Hepatocyte (in vitro differentiated cells): ENCODE measurements at regions not wholly inside any gene's neighbourhood (a gene's known extent, or its start where the extent isn't known, plus 50 kb on each side); places are given as distances from the start of the nearest gene placed in this dataset.

Source experiments
- DNase-seq: peaks from one replicate; pipeline ENCODE4 v3.0.0-alpha.2; 2016; ENCODE audit warnings: low spot score
- H2AFZ ChIP-seq: fragments of 200-600 bp; sonication (generic); 2 replicates; pipeline ENCODE4 v1.6.0; 2016; ENCODE audit warnings: antibody characterized with exemption, mild to moderate bottlenecking
- H3K27ac ChIP-seq: fragments of 200-600 bp; sonication (generic); 2 replicates; pipeline ENCODE4 v1.5.1; 2016; ENCODE audit warnings: mild to moderate bottlenecking
- H3K27me3 ChIP-seq: fragments of 200-600 bp; sonication (generic); 2 replicates; pipeline ENCODE4 v1.6.1; 2016
- H3K36me3 ChIP-seq: fragments of 200-600 bp; sonication (generic); replicated peaks from 2 replicates; pipeline ENCODE4 v1.5.1; 2016; ENCODE audit warnings: low read depth; ENCODE audit not compliant: insufficient read depth
- H3K4me1 ChIP-seq: fragments of 200-600 bp; sonication (generic); 2 replicates; pipeline ENCODE4 v1.5.1; 2016; ENCODE audit warnings: mild to moderate bottlenecking, moderate library complexity; ENCODE audit not compliant: insufficient read depth
- H3K4me2 ChIP-seq: fragments of 200-600 bp; sonication (generic); 2 replicates; pipeline ENCODE4 v1.6.0; 2016
- H3K4me3 ChIP-seq: fragments of 200-600 bp; sonication (generic); 2 replicates; pipeline ENCODE4 v1.5.1; 2016; ENCODE audit warnings: mild to moderate bottlenecking
- H3K79me2 ChIP-seq: fragments of 200-600 bp; sonication (generic); 2 replicates; pipeline ENCODE4 v1.6.0; 2017; ENCODE audit warnings: mild to moderate bottlenecking
- H3K9me2 ChIP-seq: fragments of 200-600 bp; sonication (generic); replicated peaks from 2 replicates; pipeline ENCODE4 v1.6.0; 2017; ENCODE audit warnings: mild to moderate bottlenecking; ENCODE audit not compliant: insufficient read depth
- H3K9me3 ChIP-seq: fragments of 200-600 bp; sonication (generic); 2 replicates; pipeline ENCODE4 v1.5.1; 2016; ENCODE audit warnings: low read depth, mild to moderate bottlenecking
- H4K20me1 ChIP-seq: fragments of 200-600 bp; sonication (generic); 2 replicates; pipeline ENCODE4 v1.6.0; 2016; ENCODE audit warnings: mild to moderate bottlenecking; ENCODE audit not compliant: insufficient read depth, poor library complexity, severe bottlenecking
- EZH2 ChIP-seq: fragments of 200-600 bp; sonication (generic); IDR thresholded peaks from 2 replicates; pipeline ENCODE4 v1.6.1; 2016; ENCODE audit warnings: antibody characterized with exemption, mild to moderate bottlenecking, borderline replicate concordance
- EZH2phosphoT487 ChIP-seq: fragments of 200-600 bp; sonication (generic); IDR thresholded peaks from one replicate; pipeline ENCODE4 v1.6.1; 2018; ENCODE audit warnings: antibody characterized with exemption, mild to moderate bottlenecking, low read depth, moderate library complexity; ENCODE audit not compliant: unreplicated experiment, severe bottlenecking
- WGBS: methylation state at CpG from one replicate; pipeline ENCODE4 v1.1.6; 2016; ENCODE audit warnings: low lambda C conversion rate; ENCODE audit errors: missing lambda C conversion rate; 5-methylcytosine and 5-hydroxymethylcytosine counted together
- TF ChIP-seq, protein P1 (sequence below): fragments of 200-600 bp; sonication (generic); IDR thresholded peaks from 2 replicates; pipeline ENCODE4 v1.5.1; 2016; ENCODE audit warnings: antibody characterized with exemption, mild to moderate bottlenecking; ENCODE audit not compliant: poor library complexity

DNA sequence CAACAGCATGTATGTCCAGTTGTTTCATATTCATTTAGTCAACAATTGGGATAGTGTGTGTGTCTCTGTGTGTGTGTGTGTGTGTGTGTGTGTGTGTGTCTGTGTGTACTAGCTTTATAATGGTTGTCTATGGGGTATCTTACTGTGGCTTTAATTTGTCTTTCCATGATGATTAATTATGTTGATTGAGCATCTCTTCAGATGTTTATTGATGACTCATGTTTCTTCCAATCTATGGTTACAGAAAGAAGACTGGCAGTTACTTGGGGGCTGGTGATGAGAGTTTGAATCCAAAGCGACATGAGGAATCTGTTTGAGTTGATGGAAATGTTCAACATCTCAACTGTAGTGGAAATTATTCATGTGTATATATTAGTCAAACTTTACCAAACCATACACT lies 440.1 kb downstream of the ZNF385D start:
- Histone ChIP-seq H3K4me3 (no peak overlapping the region), H3K36me3 (no peaks in the 10 kb centered on the region), H2AFZ (no peak overlapping the region), H3K79me2 (no peaks in the 10 kb centered on the region), H3K4me1 (no peaks in the 10 kb centered on the region), H3K9me2 (no peaks in the 10 kb centered on the region), H4K20me1 (no peaks in the 10 kb centered on the region), H3K27me3 (no peaks in the 10 kb centered on the region), H3K4me2 (no peak overlapping the region), H3K9me3 (no peaks in the 10 kb centered on the region), H3K27ac (no peak overlapping the region)
- WGBS: 92% methylated on average over 1 of the region's 1 CpG
- no peak for DNase-seq
- TF ChIP-seq EZH2 (no peak), EZH2phosphoT487 (no peak)
- TF ChIP-seq, protein P1, sequence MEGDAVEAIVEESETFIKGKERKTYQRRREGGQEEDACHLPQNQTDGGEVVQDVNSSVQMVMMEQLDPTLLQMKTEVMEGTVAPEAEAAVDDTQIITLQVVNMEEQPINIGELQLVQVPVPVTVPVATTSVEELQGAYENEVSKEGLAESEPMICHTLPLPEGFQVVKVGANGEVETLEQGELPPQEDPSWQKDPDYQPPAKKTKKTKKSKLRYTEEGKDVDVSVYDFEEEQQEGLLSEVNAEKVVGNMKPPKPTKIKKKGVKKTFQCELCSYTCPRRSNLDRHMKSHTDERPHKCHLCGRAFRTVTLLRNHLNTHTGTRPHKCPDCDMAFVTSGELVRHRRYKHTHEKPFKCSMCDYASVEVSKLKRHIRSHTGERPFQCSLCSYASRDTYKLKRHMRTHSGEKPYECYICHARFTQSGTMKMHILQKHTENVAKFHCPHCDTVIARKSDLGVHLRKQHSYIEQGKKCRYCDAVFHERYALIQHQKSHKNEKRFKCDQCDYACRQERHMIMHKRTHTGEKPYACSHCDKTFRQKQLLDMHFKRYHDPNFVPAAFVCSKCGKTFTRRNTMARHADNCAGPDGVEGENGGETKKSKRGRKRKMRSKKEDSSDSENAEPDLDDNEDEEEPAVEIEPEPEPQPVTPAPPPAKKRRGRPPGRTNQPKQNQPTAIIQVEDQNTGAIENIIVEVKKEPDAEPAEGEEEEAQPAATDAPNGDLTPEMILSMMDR: no peak

GRCh38 chr3:21310161-21310560 lies 440.8 kb downstream of the ZNF385D start:
- Histone ChIP-seq H3K4me3 (no peak overlapping the region), H3K9me3 (no peaks in the 10 kb centered on the region), H2AFZ (no peak overlapping the region), H4K20me1 (no peaks in the 10 kb centered on the region), H3K27ac (no peak overlapping the region), H3K27me3 (no peaks in the 10 kb centered on the region), H3K9me2 (no peaks in the 10 kb centered on the region), H3K36me3 (no peaks in the 10 kb centered on the region), H3K79me2 (no peaks in the 10 kb centered on the region), H3K4me1 (no peaks in the 10 kb centered on the region), H3K4me2 (no peak overlapping the region)
- TF ChIP-seq EZH2phosphoT487 (no peak), EZH2 (no peak)
- TF ChIP-seq, protein P1: no peak
- WGBS: 84% methylated on average over 2 of the region's 2 CpGs
- no peak for DNase-seq

- no peak overlapping the region for H2AFZ ChIP-seq
- no peaks in the 10 kb centered on the region for H3K27me3 ChIP-seq
- no peak for DNase-seq
- H4K20me1 ChIP-seq: no peaks in the 10 kb centered on the region
- no peak overlapping the region for H3K27ac ChIP-seq
- no peaks in the 10 kb centered on the region for H3K36me3 ChIP-seq
- H3K9me2 ChIP-seq: no peaks in the 10 kb centered on the region
- no peaks in the 10 kb centered on the region for H3K4me1 ChIP-seq
- peaks cover 6% of the 10 kb centered on the region for H3K9me3 ChIP-seq
- no peak overlapping the region for H3K4me2 ChIP-seq
- no peak for TF ChIP-seq EZH2
- 74% methylated on average over 1 of the region's 1 CpG for WGBS
- no peaks in the 10 kb centered on the region for H3K79me2 ChIP-seq
- no peak overlapping the region for H3K4me3 ChIP-seq
Observed at GRCh38 chr3:21297304-21297703, 453.7 kb downstream of the ZNF385D start.

GRCh38 chr3:21294768-21295167 lies 456.2 kb downstream of the ZNF385D start:
- no peaks in the 10 kb centered on the region for H3K9me2 ChIP-seq
- H3K36me3 ChIP-seq: no peaks in the 10 kb centered on the region
- H4K20me1 ChIP-seq: no peaks in the 10 kb centered on the region
- H3K4me3 ChIP-seq: no peak overlapping the region
- no peak overlapping the region for H3K27ac ChIP-seq
- no peak overlapping the region for H2AFZ ChIP-seq
- H3K4me2 ChIP-seq: no peak overlapping the region
- no peaks in the 10 kb centered on the region for H3K79me2 ChIP-seq
- H3K9me3 ChIP-seq: peaks cover 6% of the 10 kb centered on the region
- no peak for DNase-seq
- no peak for TF ChIP-seq EZH2phosphoT487
- TF ChIP-seq, protein P1: no peak
- no peak for TF ChIP-seq EZH2
- H3K4me1 ChIP-seq: no peaks in the 10 kb centered on the region
- no peaks in the 10 kb centered on the region for H3K27me3 ChIP-seq
